ENCODE measurements at regions not wholly inside any gene's neighbourhood (a gene's known extent, or its start where the extent isn't known, plus 50 kb on each side); places are given as distances from the start of the nearest gene placed in this dataset.

- TF ChIP-seq CTCF (IDR thresholded peaks at IDR 0.05) = no peak
These were observed 56.4 kb upstream of the RBMS1 start for GRCh38 chr2:160550048-160550447.

- no peak for TF ChIP-seq CTCF (IDR thresholded peaks at IDR 0.05)
These were observed 57.7 kb upstream of the RBMS1 start for GRCh38 chr2:160551259-160551658.

GRCh38 chr2:160555420-160556071, 61.9 kb upstream of the RBMS1 start:
- TF ChIP-seq CTCF (IDR thresholded peaks at IDR 0.05) = no peak

- no peak for TF ChIP-seq CTCF (IDR thresholded peaks at IDR 0.05)
These were observed 64.3 kb upstream of the RBMS1 start for GRCh38 chr2:160557903-160558302.

GRCh38 chr2:160558531-160558930, 64.9 kb upstream of the RBMS1 start:
- no peak for TF ChIP-seq CTCF (IDR thresholded peaks at IDR 0.05)

- no peak for TF ChIP-seq CTCF (IDR thresholded peaks at IDR 0.05)
These were observed 68.1 kb upstream of the RBMS1 start for GRCh38 chr2:160561551-160562295.

GRCh38 chr2:160562730-160563129, 69.1 kb upstream of the RBMS1 start:
- TF ChIP-seq CTCF (IDR thresholded peaks at IDR 0.05) = no peak

Measured in LNCAP (cell line).